Breast epithelium (tissue), 4 donors: ENCODE measurements at regions not wholly inside any gene's neighbourhood (a gene's known extent, or its start where the extent isn't known, plus 50 kb on each side); places are given as distances from the start of the nearest gene placed in this dataset.
A peak's percentile ranks its signal among the peaks of the same experiment; 100 is the strongest.

Experiments
- DNase-seq, 2 donors: peaks; one replicate each; pipeline ENCODE4 v3.0.0-alpha.2; 2019; ENCODE audit warnings: low spot score in 2 of 2
- H3K27ac ChIP-seq, 2 donors: fragments of 200-600 bp; sonication (generic) in 1 of 2; one replicate each; pipeline ENCODE4 v1.5.1; 2016 to 2019; ENCODE audit warnings: mild to moderate bottlenecking in 1 of 2
- H3K27me3 ChIP-seq, 2 donors: fragments of 200-600 bp; sonication (generic) in 1 of 2; one replicate each; pipeline versions ENCODE4 v1.5.1 to v1.6.0; 2017 to 2019; ENCODE audit warnings: control low read depth in 1 of 2, mild to moderate bottlenecking in 1 of 2
- H3K36me3 ChIP-seq: fragments of 200-600 bp; one replicate; pipeline ENCODE4 v1.5.1; 2019
- H3K4me1 ChIP-seq, 2 donors: fragments of 200-600 bp; sonication (generic); one replicate each; pipeline ENCODE4 v1.5.1; 2016 to 2019; ENCODE audit warnings: control low read depth in 1 of 2
- H3K4me3 ChIP-seq, 3 donors: fragments of 200-600 bp; sonication (generic); 1 replicate in 2 of 3; 2 replicates in 1 of 3; pipeline ENCODE4 v1.5.1; 2016 to 2019; ENCODE audit warnings: mild to moderate bottlenecking in 3 of 3, moderate library complexity in 2 of 3
- H3K9me3 ChIP-seq, 2 donors: fragments of 200-600 bp; sonication (generic) in 1 of 2; one replicate each; pipeline ENCODE4 v1.5.1; 2016 to 2019; ENCODE audit warnings: control low read depth in 1 of 2
- POLR2A ChIP-seq: fragments of 450-650 bp; IDR thresholded peaks from one replicate; pipeline ENCODE4 v1.6.1; 2016; ENCODE audit warnings: antibody characterized with exemption, mild to moderate bottlenecking, moderate library complexity
- POLR2AphosphoS5 ChIP-seq, 3 donors: sonication (generic); formaldehyde crosslinking; IDR thresholded peaks; one replicate each; pipeline ENCODE4 v1.6.1; 2017; ENCODE audit warnings: antibody characterized with exemption in 3 of 3
- intact Hi-C: fragments of 100-400 bp; cut with DNase I; formaldehyde crosslinking; loops from one replicate; pipeline ENCODE4 v1.15.1; 2023; ENCODE audit warnings: low total_unique reads
- TF ChIP-seq, protein P1 (sequence below), 3 donors: fragments of 450-650 bp; IDR thresholded peaks; one replicate each; pipeline ENCODE4 v1.5.1; 2016 to 2017; ENCODE audit warnings: antibody characterized with exemption in 3 of 3, mild to moderate bottlenecking in 3 of 3, moderate library complexity in 3 of 3

DNA sequence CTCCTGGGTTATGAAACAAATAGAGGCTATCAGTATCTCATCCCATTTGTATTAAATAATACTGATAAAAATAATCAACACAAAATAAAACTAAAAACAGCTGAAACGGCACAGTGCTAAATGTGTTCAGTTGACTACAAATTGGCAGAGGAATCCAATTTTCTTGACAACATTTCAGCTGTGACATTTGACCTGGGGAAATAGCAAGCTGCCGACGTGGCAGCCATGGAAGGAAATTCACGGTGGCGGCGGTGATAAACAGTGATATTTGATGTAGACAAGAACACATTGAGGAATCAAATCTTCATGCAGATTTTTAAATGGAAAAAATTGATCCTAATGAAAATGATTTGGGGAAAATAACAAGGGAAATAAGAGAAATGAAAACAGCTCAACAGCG lies 159.1 kb upstream of the RTL1 start:
- no peaks in the 10 kb centered on the region for H3K36me3 ChIP-seq
- no peak overlapping the region for H3K4me3 ChIP-seq
- H3K27me3 ChIP-seq: no peaks in the 10 kb centered on the region
- peaks cover 0 to under 1% of the 10 kb centered on the region in 2 donors for H3K9me3 ChIP-seq
- no peak overlapping the region for H3K27ac ChIP-seq
- DNase-seq: peak in 1 of 2 donors; percentile 19
- H3K4me1 ChIP-seq: no peaks in the 10 kb centered on the region
- no peak for TF ChIP-seq POLR2A
- no peak for TF ChIP-seq POLR2AphosphoS5 (IDR thresholded peaks at IDR 0.05)
- TF ChIP-seq, protein P1, sequence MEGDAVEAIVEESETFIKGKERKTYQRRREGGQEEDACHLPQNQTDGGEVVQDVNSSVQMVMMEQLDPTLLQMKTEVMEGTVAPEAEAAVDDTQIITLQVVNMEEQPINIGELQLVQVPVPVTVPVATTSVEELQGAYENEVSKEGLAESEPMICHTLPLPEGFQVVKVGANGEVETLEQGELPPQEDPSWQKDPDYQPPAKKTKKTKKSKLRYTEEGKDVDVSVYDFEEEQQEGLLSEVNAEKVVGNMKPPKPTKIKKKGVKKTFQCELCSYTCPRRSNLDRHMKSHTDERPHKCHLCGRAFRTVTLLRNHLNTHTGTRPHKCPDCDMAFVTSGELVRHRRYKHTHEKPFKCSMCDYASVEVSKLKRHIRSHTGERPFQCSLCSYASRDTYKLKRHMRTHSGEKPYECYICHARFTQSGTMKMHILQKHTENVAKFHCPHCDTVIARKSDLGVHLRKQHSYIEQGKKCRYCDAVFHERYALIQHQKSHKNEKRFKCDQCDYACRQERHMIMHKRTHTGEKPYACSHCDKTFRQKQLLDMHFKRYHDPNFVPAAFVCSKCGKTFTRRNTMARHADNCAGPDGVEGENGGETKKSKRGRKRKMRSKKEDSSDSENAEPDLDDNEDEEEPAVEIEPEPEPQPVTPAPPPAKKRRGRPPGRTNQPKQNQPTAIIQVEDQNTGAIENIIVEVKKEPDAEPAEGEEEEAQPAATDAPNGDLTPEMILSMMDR (IDR thresholded peaks at IDR 0.05): no peak
- intact Hi-C loops: no loop called here

DNA sequence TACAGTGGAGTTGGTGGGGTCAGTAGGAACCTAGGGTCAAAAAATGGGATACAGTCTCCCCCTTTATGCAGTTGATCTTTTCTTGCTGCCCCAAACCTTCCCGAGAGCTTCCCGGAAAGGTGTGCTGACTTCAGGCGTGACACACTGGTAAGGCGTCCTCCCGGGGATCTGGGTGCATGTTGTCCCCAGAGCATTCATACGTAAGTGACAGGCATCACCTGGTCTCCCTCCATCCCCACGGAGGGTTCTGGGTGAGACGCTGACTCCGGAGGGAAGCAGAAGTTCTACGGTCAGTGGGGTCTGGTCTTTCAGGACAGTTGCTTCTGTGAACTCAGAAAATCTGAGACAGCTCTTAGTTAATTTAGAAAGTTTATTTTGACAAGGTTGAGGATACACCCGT lies 159.6 kb upstream of the RTL1 start:
- no peak overlapping the region for H3K4me3 ChIP-seq
- H3K27ac ChIP-seq: no peak overlapping the region
- H3K27me3 ChIP-seq: no peaks in the 10 kb centered on the region
- intact Hi-C loops: no loop called here
- H3K9me3 ChIP-seq: no peaks in the 10 kb centered on the region
- peak in 1 of 2 donors; percentile 48 for DNase-seq
- no peak for TF ChIP-seq POLR2A
- TF ChIP-seq, protein P1 (IDR thresholded peaks at IDR 0.05): no peak
- no peak for TF ChIP-seq POLR2AphosphoS5 (IDR thresholded peaks at IDR 0.05)
- H3K36me3 ChIP-seq: no peaks in the 10 kb centered on the region
- H3K4me1 ChIP-seq: no peaks in the 10 kb centered on the region

DNA sequence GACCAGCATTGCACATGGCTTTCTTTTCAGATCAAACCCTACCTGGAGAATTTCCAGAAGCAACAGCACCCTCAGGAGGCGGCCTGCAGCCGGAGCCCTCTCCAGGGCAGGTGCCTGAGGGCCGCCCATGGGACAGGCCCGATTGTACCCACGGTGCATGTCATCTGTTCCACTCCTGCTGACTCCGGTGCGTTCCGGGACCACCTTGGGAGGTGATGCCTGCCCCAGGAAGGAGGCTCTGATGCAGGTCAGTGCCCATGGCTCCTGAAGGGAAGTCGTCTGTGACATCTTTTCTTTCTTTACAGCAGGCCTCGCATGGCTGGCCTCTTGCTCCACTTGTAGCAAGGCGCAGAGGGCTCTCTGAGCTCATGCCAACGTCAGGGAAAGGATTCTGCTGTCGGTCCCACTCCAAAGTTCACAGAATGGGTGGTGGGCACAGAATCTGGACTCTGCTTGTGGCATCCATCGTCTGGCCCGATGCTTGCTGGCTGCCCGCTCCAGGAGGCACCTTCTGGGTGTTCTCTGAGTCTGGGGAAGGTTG lies 160.7 kb upstream of the RTL1 start:
- intact Hi-C loops: no loop called here
- H3K27ac ChIP-seq: no peak overlapping the region
- TF ChIP-seq POLR2A (no peak), POLR2AphosphoS5 (IDR thresholded peaks at IDR 0.05) (no peak)
- TF ChIP-seq, protein P1 (IDR thresholded peaks at IDR 0.05): no peak

DNA sequence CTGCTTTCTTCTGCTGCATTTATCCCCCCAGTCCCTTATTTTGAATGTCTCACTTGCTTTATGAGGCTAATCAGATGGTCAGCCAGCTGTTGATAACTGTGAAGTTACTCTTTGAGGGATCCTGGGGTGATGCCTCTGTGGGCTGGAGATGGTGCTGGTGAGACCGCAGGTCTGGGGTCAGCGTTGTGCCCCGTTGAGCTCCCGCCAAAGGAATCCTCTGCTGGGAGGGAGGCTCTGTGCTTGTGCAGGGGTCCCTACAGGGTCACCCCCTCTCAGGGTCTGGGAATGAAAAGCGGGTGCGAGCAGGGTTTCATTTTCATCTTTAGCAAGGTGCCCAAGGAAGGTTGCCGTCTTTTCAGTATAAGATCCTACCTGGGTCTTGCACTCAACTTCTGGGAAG lies 161.2 kb upstream of the RTL1 start:
- Histone ChIP-seq H3K9me3 (no peaks in the 10 kb centered on the region), H3K27ac (no peak overlapping the region), H3K27me3 (no peaks in the 10 kb centered on the region), H3K36me3 (no peaks in the 10 kb centered on the region), H3K4me1 (no peaks in the 10 kb centered on the region), H3K4me3 (no peak overlapping the region)
- DNase-seq: peak in 1 of 2 donors; percentile 27
- TF ChIP-seq POLR2AphosphoS5 (IDR thresholded peaks at IDR 0.05) (no peak), POLR2A (no peak)
- TF ChIP-seq, protein P1 (IDR thresholded peaks at IDR 0.05): no peak
- intact Hi-C loops: no loop called here

More for the DNA sequence above, 160.7 kb upstream of the RTL1 start:
- DNase-seq: peak in 1 of 2 donors; percentile 44
- H3K4me3 ChIP-seq: no peak overlapping the region
- no peaks in the 10 kb centered on the region for H3K27me3 ChIP-seq
- no peaks in the 10 kb centered on the region for H3K36me3 ChIP-seq
- no peaks in the 10 kb centered on the region for H3K4me1 ChIP-seq
- H3K9me3 ChIP-seq: no peaks in the 10 kb centered on the region

DNA sequence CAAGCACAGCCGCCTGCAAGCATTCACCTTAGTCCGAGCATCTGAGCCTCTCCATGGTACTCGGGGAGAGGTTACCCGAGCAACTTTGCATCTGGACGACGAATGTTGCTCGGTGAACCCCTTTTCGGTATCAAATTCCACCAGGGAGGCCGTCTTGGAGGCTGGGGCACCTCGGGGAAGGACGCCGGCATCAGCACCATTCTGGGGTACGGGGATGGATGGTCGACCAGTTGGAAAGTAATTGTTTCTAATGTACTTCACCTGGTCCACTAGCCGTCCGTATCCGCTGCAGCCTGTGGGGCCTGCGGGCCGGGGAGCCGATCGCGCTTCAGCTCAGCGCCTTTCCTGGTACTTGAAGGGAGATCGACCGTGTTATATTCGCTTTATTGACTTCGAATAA lies 161.7 kb upstream of the RTL1 start:
- Histone ChIP-seq H3K36me3 (no peaks in the 10 kb centered on the region), H3K27ac (no peak overlapping the region), H3K4me3 (no peak overlapping the region), H3K27me3 (no peaks in the 10 kb centered on the region), H3K4me1 (no peaks in the 10 kb centered on the region), H3K9me3 (no peaks in the 10 kb centered on the region)
- peak in 1 of 2 donors; percentile 30 for DNase-seq
- no peak for TF ChIP-seq POLR2A
- TF ChIP-seq POLR2AphosphoS5 (IDR thresholded peaks at IDR 0.05): no peak
- TF ChIP-seq, protein P1 (IDR thresholded peaks at IDR 0.05): no peak
- intact Hi-C loops: no loop called here
